GM12891 (cell line): ENCODE measurements at regions not wholly inside any gene's neighbourhood (a gene's known extent, or its start where the extent isn't known, plus 50 kb on each side); places are given as distances from the start of the nearest gene placed in this dataset.

Experiments
- PAX5 ChIP-seq: IDR thresholded peaks from 2 replicates; pipeline ENCODE4 v1.6.1; 2011; ENCODE audit warnings: low read length, moderate library complexity, mild to moderate bottlenecking; ENCODE audit not compliant: insufficient read depth, severe bottlenecking
- POLR2A ChIP-seq: IDR thresholded peaks from 2 replicates; pipeline ENCODE4 v1.6.1; 2011; ENCODE audit warnings: low read depth, low read length, control low read depth
- POLR2AphosphoS5 ChIP-seq: IDR thresholded peaks from 2 replicates; pipeline ENCODE4 v1.6.1; 2011; ENCODE audit warnings: low read depth, low read length, control low read depth
- POU2F2 ChIP-seq: IDR thresholded peaks from 2 replicates; pipeline ENCODE4 v1.6.1; 2011; ENCODE audit warnings: low read depth, mild to moderate bottlenecking, control low read depth, low read length, moderate library complexity
- SPI1 ChIP-seq: IDR thresholded peaks from 2 replicates; pipeline ENCODE4 v1.6.1; 2011; ENCODE audit warnings: low read depth, low read length, control low read depth
- TAF1 ChIP-seq: IDR thresholded peaks from 2 replicates; pipeline ENCODE4 v1.6.1; 2011; ENCODE audit warnings: low read depth, low read length, control low read depth

GRCh38 chr2:75894170-75894569, 183.5 kb upstream of the GCFC2 start:
- no peak for TF ChIP-seq POLR2AphosphoS5
- no peak for TF ChIP-seq POLR2A
- no peak for TF ChIP-seq TAF1
- no peak for TF ChIP-seq POU2F2
- TF ChIP-seq SPI1 = no peak
- no peak for TF ChIP-seq PAX5
